Fibroblast of pulmonary artery (primary cell): ENCODE measurements at regions not wholly inside any gene's neighbourhood (a gene's known extent, or its start where the extent isn't known, plus 50 kb on each side); places are given as distances from the start of the nearest gene placed in this dataset.

ENCODE experiments used
- DNase-seq: peaks from one replicate; pipeline ENCODE4 v3.0.0-alpha.2; 2010; ENCODE audit warnings: low read depth
- H3K4me3 ChIP-seq: replicated peaks from 2 replicates; pipeline ENCODE4 v1.5.1; 2011; ENCODE audit warnings: low read depth, mild to moderate bottlenecking, control low read depth, low read length, moderate library complexity
- CTCF ChIP-seq: IDR thresholded peaks from 2 replicates; pipeline ENCODE4 v1.5.1; 2011; ENCODE audit warnings: mild to moderate bottlenecking, control low read depth, low read length, inconsistent platforms; ENCODE audit errors: missing control alignments

GRCh38 chr6:14430218-14430617 is 312.6 kb downstream of the CD83 start:
- no peak for DNase-seq
- no peak for TF ChIP-seq CTCF
- no peak overlapping the region for H3K4me3 ChIP-seq

GRCh38 chr6:14431385-14432330 is 314.1 kb downstream of the CD83 start:
- H3K4me3 ChIP-seq = no peak overlapping the region
- no peak for DNase-seq
- no peak for TF ChIP-seq CTCF

GRCh38 chr6:14434916-14435690 is 317.5 kb downstream of the CD83 start:
- DNase-seq = no peak
- no peak for TF ChIP-seq CTCF
- no peak overlapping the region for H3K4me3 ChIP-seq

GRCh38 chr6:14436592-14437132 is 319.1 kb downstream of the CD83 start:
- TF ChIP-seq CTCF = no peak
- H3K4me3 ChIP-seq = no peak overlapping the region
- DNase-seq = no peak

- no peak overlapping the region for H3K4me3 ChIP-seq
- no peak for TF ChIP-seq CTCF
- no peak for DNase-seq
Observed at GRCh38 chr6:14439419-14439818, 321.8 kb downstream of the CD83 start.

- no peak overlapping the region for H3K4me3 ChIP-seq
- TF ChIP-seq CTCF = no peak
- DNase-seq = no peak
Observed at GRCh38 chr6:14440215-14440910, 322.8 kb downstream of the CD83 start.
